Raji (cell line): ENCODE measurements at regions not wholly inside any gene's neighbourhood (a gene's known extent, or its start where the extent isn't known, plus 50 kb on each side); places are given as distances from the start of the nearest gene placed in this dataset.

Experiments used
- POLR2A ChIP-seq: IDR thresholded peaks from 2 replicates; pipeline ENCODE4 v1.6.1; 2011; ENCODE audit warnings: low read depth, low read length, control low read depth; ENCODE audit not compliant: insufficient read depth

DNA sequence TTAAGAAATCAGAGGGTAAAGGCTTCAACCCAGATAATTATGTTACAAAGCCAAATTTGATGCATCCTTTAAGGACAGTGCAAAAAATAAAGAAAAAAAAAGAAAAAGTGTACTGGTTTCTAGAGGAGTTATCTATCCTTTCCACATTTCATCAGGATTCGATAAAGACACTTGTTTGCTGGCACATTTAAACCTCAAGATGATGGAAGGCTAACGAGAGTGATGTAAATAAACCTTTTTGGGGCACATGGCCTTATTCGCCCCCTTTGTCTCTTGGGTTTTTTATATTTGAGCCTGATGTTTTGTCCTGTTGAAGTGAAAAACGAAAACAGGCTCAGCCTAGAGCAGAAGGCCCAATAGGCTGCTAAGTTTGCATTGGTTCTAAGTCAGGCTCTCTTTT is 416.5 kb downstream of the TAF11L14 start:
- TF ChIP-seq POLR2A: no peak

- no peak for TF ChIP-seq POLR2A
Measured at GRCh38 chr5:18051953-18052352, 417.7 kb downstream of the TAF11L14 start.

GRCh38 chr5:18052569-18052968 is 418.3 kb downstream of the TAF11L14 start:
- TF ChIP-seq POLR2A: no peak

- no peak for TF ChIP-seq POLR2A
Measured at GRCh38 chr5:18057725-18058124, 423.5 kb downstream of the TAF11L14 start.

DNA sequence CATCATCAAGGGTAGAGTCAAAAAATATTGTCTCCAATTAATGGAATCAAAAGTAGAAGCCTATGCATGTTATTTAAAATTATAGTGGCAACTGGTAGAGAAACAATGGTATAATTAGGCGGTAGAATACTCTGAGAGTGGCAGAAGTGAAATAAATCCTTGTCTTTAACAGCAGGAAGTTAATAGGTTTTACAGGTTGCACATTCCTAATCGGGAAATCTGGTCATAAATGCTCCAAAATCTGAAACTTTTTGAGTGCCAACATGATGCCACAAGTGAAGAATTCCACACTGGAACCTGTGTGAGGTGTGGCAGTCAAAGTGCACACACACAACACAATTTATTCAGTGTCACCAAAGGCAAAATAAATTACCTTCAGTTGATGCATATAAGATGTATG is 433.4 kb downstream of the TAF11L14 start:
- TF ChIP-seq POLR2A: no peak

- no peak for TF ChIP-seq POLR2A
Measured at GRCh38 chr5:18068826-18069225, 434.6 kb downstream of the TAF11L14 start.

DNA sequence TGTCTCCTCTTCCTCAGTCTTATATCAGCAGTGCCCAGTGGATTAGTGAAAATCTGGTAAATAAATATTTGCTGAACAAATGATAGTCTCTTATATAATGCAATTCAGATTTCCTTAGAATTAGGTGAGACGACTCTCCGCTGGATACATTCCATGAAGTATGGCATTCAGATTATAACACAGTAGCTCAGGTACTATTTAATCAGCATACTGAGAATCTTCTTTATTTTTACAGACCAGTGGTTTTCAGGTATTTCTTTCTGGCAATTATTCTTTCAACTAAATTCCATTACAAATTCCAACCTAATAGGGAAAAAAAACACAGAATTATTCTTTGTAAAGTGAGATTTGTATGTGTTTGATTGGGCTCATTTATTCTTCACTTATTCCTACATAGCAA is 435.5 kb downstream of the TAF11L14 start:
- TF ChIP-seq POLR2A: no peak

GRCh38 chr5:18072600-18072999 is 438.3 kb downstream of the TAF11L14 start:
- TF ChIP-seq POLR2A: no peak

GRCh38 chr5:18074961-18075360 is 440.7 kb downstream of the TAF11L14 start:
- no peak for TF ChIP-seq POLR2A

DNA sequence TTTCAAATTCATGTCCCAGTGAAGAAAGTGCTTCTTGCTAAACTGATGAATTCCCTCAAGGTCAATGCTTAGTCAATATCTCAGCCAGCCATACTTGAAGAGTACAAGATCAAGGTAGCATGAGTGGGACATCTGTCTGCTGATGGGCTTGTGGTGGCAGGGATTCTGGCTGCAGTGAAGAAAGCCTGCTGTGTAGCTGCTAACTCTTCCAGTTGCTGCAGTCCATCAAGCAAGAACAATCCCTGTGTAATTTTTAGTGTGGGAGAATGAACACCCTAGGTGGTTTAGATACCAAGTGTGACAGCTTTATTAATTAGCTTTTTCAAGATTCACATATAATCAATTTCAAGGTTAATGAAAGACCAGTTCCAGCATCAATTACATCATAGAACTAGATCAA is 443.9 kb downstream of the TAF11L14 start:
- no peak for TF ChIP-seq POLR2A

DNA sequence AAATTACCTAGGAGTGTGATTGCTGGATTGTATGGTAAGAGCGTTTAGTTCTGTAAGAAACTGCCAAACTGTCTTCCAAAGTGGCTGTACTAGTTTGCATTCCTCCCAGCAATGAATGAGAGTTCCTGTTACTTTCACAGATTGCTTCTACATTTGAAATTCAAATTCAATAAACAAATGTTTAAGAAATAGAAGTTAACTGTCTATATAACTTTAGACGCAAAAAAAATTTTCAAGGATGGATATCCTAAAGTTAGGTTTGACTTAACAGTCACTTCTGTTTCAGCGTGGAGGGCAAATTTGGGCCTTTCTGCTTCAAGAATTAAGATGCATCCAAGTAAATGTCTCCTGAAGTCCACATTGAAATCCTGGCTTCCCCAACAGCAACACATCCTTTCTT is 445.6 kb downstream of the TAF11L14 start:
- TF ChIP-seq POLR2A: no peak

DNA sequence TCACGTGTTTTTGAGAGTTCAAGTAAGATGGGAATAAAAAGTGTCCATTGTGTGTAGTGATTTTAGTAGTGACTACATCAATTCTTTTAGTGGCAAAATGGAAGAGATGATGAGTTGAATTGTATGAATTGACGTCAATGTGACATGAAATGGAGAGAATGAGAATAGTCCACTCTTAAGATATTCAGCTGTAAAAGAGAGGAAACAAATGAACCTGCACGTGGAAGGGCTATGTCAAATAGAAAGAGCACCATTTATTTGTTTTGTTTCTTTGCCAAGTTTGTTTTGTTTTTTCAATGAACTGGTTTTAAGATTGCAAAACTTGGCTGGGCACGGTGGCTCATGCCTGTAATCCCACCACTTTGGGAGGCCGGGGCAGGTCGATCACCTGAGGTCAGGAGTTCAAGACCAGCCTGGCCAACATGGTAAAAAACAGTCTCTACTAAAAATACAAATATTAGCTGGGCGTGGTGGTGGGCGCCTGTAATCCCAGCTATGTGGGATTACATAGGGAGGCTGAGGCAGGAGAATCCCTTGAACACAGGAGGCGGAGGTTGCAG is 453.8 kb downstream of the TAF11L14 start:
- no peak for TF ChIP-seq POLR2A

DNA sequence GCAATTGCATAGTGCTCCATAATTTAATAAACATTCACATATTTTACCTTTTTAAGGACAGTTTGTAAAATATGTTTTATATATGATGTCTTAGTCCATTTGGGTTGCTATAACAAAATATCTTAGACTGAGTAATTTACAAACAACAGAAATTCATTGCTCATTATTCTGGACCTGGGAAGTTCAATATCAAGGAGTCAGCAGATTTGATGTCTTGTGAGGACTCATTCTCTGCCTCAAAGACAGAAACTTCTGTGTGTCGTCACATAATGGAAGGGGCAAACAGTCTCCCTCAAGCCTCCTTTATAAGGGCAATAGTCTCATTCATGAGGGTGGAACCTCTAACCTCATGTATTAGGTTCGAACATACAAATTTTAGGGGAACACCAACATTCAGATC is 455.9 kb downstream of the TAF11L14 start:
- TF ChIP-seq POLR2A: no peak

GRCh38 chr5:18091142-18091541 is 456.9 kb downstream of the TAF11L14 start:
- no peak for TF ChIP-seq POLR2A

GRCh38 chr5:18091758-18092157 is 457.5 kb downstream of the TAF11L14 start:
- TF ChIP-seq POLR2A: no peak

DNA sequence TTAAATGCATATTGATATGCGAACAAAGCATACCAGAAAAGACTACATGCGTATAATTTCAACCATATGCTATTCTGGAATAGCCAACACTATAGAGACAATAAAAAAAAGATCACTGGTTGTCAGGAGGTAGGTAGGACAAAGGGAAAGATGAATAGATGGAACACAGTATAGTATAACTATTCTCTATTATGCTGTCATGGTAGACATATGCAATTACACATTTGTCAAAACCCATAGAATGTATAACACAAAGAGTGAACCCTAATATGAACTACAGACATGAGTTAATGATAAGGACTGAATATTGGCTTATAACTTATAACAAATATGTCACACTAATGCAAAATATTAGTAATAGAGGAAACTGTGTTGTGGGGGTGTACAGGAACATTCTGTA is 460.8 kb downstream of the TAF11L14 start:
- no peak for TF ChIP-seq POLR2A

DNA sequence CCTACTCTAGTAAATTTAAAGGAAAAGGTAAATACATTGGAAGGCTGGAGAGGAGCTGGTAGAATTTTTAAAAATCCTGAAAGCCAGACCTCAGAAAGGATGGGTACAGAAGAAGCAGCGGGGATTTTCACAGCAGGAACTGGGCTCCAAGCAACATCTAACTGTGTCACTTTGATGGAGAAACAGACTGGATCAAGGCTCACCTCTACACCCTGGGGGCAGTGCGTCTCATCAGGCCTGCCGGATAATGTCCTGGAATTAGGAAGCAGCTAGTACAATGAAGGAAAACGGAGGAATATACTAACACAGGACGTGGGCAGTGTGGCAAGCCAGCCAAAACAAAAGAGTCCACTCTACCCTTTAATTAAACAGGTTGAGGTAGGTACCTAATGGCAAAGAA is 463.6 kb downstream of the TAF11L14 start:
- TF ChIP-seq POLR2A: no peak
